ENCODE measurements at regions not wholly inside any gene's neighbourhood (a gene's known extent, or its start where the extent isn't known, plus 50 kb on each side); places are given as distances from the start of the nearest gene placed in this dataset.
"Not testable (repeated sequence)": the region's sequence is repeated elsewhere in the genome, so short reads cannot be mapped to it uniquely, and the experiment has no call there.

DNA sequence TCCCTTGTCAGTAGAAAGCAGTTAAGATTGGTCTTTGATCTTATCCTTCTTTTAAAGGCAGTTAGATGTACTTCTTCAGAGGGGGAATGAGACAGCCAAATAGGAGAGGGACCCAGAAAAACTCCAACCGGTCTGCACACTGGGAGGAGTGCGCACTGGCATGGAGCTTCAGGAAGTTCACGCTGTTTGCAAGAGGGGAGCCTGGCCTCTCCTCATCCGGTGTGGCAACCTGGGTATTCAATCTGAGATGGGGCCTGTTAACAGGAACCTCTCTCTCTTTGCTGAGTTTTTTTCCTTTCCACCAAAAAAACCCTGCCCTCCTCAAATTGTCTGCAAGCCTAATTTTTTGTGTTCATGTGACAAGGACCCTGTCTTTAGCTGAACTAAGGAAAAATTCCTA lies 162.5 kb upstream of the OLIG3 start:
- no peak for DNase-seq

DNA sequence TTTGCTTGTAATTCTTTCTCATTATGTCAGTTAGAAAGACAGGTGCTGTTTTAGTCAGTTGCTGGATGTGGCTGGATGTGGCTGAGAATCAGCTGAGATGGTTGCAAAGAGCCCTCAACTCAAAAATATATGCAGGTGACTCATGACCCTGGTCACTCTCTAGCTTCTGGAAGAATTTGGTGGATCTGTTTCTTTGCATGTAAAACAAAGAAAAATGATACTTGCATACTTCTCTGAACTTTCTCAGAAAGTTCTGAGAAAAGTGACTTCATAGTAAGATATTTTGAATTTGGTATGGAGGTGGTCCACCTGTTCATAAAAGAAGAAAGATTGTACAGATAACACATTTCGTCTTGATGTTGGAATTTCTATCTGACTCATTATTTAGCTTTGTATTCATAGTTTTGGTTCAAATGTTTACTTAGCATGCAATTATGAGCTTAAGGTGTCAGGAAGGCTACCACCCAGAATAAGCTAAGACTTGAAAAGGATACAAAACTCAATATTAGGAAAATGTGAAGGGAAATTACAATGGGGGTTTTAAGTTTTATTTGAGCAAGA lies 163.2 kb upstream of the OLIG3 start:
- no peak for DNase-seq

DNA sequence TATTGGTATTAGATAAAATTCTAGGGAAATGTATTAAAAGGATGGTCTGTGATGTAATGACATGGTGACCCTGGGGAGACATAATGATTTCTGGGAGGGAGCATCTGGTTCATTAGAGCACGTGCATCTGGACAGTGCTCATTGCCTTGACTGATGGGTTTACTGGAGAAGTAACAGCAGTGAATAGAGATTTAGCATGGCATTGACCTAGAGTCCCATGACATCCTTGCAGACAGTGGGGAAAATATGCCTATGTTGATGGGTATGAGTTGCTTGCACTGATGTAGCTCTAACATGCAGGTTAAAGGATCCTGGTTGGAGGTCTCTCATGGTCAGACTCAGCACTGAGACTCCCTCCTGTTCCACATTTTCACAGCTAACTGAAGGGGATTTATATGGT lies 164.1 kb upstream of the OLIG3 start:
- DNase-seq = no peak

- DNase-seq = no peak
These were observed 165.7 kb upstream of the OLIG3 start for GRCh38 chr6:137659871-137660270.

DNA sequence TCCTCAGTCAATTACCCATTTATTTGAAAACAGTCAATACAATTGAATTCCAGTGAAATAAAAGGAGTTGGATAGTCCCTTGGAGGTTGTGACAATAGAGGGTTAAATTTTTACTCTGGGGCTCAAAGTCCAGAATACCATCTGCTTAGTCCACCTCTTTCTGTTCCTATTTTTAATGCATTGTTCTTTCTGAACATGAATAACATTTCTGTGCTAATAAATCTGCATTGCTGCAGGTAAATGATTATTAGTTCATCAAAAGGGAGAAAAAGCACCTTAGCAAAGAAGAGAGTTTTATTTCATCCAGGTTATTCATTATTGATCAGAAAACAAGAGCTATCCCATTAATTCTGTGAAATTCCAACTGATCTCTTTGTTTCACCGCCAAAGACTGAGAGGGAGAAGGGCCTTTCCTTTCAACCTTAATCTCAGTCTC lies 166.1 kb upstream of the OLIG3 start:
- no peak for DNase-seq

DNA sequence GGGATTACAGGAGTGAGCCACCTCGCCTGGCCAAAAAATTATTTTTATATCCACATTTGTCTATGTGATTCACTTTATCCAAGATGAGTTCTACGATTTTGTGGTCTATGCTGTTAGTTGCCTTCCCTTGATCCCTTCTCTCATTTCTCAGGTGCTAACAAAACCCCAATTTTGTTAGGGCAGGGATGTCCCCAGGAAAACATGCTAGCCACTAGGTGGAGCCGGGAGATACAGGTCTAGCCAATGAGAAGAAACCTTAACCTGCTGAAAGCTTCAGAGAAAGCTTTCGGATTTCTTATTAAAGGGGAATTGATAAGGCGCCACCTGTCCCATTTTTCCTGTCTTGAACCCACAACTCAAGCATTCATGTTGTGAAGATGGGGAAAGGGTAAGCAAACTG lies 167.4 kb upstream of the OLIG3 start:
- no peak for DNase-seq

- DNase-seq = no peak
These were observed 170.0 kb upstream of the OLIG3 start for GRCh38 chr6:137664183-137664582.

GRCh38 chr6:137665342-137665934 lies 171.2 kb upstream of the OLIG3 start:
- DNase-seq = no peak

- no peak for DNase-seq
These were observed 172.1 kb upstream of the OLIG3 start for GRCh38 chr6:137666202-137666774.

DNA sequence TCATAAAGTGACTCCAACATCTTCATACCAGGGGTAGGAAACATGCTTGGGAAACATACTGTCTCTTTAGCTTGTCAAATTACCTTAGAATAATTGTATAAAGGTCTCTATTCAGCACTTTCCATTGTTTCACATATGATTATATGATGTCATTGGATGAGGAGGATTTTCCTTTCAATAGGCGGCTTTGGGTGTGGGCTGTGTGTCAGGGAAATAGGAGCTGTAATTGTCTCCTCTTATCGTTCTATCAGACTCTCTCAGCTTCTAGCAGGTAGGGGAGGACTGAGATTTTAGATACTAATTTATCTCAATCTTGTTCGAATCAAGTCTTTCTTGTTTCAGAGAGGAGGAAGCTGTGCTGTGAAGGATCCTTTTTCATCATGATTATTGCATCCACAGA lies 179.4 kb upstream of the OLIG3 start:
- DNase-seq = no peak

DNA sequence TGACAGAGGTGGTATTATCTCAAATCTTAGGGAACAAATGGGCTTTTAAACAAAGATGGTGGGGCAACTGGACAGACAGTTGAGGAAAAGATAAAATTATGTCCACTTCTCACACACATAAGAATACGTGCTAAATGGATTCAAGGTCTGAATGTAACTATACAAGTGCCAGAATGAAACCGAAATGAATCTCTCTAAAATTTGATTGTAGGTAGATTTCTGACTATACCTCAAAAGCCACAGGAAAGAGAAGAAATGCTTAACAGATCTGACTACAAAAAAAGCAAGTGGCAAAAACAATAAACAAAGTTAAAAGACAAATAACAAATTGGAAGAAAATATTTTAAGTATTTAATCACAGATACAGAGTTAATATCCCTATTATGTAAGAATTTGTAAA lies 182.7 kb upstream of the OLIG3 start:
- no peak for DNase-seq

DNA sequence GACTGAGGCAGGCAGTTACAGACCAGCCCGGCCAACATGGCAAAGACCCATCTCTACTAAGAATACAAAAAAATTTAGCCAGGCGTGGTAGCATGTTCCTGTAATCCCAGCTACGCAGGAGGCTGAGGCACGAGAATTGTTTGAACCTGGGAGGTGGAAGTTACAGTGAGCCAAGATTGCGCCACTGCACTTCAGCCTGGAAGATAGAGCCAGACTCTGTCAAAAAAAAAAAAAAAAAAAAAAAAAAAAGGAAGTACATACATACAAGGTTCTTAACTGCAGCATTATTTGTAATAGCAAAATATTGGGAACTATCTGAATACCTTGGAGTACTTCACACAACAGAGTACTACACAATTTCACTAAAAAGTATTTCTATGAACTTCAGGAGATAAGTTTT lies 183.5 kb upstream of the OLIG3 start:
- DNase-seq = no peak

DNA sequence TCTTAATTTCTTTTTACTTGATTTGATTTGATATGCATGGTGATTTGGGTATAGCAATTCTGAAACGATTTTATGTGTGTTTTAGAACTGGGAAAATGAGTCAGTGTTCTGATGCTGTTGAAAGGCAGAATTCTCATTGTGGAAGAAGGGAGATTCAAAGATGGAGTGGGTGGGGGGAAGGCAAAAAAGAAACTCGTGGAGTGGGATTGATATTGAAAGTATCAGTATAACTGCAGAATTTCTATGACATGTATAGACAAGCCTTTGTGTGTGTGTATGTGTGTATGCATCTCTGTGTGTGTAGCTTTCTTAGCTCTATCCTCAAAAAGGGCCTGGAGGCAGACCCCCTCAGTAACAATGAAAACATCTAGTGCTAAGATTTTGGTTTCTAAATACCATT lies 184.3 kb upstream of the OLIG3 start:
- DNase-seq = no peak

DNA sequence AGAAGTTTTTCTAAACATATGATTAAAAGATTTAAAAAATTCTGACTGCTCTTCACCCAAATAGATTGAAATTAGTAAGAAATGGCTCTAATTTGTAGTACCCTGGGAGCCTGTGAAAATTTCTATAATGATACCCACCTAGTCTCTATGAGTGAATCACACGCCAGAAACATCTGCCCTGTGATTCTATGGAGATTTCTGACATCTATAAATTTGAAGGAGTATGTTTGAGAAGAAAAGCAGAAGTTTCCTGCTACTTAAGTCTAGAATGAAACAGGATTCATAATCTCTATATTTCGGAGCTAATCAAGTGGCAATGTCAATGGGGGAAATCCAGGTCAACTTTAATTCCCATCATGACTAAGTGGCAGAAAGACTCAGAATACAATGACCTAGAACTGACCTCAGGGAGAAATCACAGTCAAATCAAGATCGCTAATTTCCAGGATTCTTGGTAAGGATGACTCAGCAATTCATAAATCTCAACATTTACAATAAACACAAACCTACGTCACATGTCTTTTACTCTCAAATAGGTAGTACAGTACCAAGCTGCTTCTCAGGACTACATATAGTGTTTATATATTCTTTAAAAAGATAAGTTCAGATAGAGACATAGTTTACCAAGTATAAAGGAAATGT lies 186.2 kb upstream of the TNFAIP3 start:
- no peak for DNase-seq

DNA sequence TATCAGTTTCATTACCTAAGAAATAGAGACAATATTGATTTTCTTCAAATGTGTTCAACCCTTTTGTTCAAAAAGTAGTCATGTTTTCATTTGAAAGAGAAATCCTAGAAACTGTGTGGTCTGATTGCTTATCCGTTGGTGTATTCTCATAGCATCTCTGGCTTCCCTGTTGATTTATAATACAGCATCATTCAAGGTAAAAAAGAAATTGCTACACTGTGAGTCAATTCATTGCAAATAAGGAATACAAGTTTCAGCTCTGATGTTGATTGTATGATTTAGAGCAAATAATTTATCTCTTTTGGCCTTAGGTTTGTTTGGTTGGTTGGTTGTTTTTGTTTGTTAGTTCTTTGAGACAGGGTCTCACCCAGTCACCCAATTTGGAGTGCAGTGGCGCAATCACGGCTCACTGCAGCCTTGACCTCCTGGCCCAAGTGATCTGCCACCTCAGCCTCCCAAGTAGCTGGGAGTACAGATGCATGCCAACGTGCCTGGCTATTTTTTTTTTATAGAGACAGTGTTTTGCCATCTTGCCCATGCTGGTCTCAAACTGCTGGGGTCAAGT lies 185.5 kb upstream of the TNFAIP3 start:
- no peak for DNase-seq

DNA sequence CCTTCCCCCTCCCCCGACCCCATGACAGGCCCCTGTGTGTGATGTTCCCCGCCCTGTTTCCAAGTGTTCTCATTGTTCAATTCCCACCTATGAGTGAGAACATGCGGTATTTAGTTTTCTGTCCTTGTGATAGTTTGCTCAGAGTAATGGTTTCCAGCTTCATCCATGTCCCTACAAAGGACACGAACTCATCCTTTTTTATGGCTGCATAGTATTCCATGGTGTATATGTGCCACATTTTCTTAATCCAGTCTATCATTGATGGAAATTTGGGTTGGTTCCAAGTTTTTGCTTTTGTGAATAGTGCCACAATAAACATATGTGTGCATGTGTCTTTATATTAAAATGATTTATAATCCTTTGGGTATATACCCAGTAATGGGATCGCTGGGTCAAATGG lies 184.4 kb upstream of the TNFAIP3 start:
- DNase-seq = not testable (repeated sequence)

DNA sequence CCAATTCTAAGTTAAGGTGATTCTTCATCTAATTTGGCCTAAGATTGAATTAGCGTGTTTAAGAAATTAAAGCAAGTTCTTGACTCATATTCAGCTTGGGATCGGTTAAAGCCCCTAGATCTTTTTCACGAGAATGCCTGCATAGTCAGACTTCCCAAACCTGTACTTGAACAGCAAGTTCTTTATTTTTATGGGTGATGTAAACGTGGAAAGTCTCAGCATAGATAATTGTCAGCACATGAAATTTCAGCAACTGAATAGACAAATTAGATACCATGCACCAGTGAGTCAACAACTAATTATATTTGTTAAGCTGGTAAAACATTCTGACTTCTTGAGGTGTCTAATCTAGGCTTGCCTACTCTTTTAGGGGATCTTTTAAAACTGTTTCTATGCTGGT lies 183.1 kb upstream of the TNFAIP3 start:
- DNase-seq = no peak

DNA sequence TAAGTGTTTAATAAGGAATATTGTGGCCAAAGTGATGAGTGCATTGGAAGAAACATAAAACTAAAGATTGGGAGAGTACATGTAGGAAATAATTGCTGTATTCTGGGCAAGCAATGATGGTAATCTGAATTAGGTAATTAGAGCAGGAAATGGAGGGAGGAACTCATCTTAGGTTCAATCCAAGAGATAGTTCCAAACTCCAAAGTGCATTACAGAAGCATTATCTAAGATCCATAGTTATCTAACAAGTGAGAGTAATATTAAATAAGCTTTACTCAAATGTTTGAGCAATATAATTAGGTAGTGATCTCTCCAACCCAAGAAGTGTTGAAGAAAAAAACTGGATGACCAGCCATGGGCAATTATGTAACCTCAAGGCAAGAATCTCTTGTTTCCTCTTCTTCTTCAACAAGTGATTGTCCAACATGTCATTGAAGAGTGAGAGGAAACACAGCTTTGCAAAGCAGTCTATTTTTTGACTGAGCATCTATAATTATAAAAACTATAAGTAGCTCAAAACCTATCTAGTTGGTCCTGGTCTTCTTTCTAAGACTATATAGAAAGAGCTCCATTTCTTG lies 181.2 kb upstream of the TNFAIP3 start:
- no peak for DNase-seq

DNA sequence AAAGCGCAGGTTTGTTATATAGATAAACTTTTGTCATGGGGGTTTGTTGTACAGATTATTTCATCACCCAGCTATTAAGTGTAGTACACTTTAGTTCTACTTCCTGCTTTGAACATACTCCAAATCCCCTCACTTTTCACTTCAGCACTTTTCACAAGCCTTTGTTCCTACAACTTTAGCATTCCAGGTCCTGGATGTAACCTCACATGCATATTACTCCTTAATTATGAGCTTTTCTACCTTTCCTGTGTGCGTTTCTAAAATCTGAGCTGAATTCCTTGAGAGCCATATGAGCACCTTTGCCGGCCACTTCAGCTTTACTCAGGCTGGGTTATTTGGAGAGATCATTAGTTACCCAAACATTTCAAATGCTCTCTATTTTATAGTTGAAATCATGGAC lies 179.2 kb upstream of the TNFAIP3 start:
- DNase-seq = no peak

- DNase-seq = no peak
These were observed 178.7 kb upstream of the TNFAIP3 start for GRCh38 chr6:137688230-137688971.

- no peak for DNase-seq
These were observed 177.7 kb upstream of the TNFAIP3 start for GRCh38 chr6:137689377-137689776.

DNA sequence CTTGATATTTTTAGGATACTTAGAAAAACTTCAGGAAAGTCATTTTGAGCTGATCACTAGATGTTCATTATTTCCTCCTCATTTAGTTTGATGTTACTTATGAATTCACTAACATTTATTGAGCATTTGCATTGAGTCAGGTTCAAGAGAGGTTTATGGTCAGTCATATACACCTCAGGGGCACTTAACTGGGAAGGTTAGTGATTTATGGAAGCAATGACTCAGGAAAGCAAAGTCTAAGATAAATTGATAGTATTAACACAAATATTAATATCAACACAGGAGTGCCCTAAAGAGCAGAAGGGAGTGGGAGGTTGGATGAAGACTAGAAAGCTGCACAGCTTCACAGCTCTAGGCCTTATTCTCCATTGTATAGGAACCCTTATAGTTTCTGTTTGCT lies 177.0 kb upstream of the TNFAIP3 start:
- no peak for DNase-seq

GRCh38 chr6:137690721-137691120 lies 176.3 kb upstream of the TNFAIP3 start:
- no peak for DNase-seq
